ENCODE measurements at regions not wholly inside any gene's neighbourhood (a gene's known extent, or its start where the extent isn't known, plus 50 kb on each side); places are given as distances from the start of the nearest gene placed in this dataset.

DNA sequence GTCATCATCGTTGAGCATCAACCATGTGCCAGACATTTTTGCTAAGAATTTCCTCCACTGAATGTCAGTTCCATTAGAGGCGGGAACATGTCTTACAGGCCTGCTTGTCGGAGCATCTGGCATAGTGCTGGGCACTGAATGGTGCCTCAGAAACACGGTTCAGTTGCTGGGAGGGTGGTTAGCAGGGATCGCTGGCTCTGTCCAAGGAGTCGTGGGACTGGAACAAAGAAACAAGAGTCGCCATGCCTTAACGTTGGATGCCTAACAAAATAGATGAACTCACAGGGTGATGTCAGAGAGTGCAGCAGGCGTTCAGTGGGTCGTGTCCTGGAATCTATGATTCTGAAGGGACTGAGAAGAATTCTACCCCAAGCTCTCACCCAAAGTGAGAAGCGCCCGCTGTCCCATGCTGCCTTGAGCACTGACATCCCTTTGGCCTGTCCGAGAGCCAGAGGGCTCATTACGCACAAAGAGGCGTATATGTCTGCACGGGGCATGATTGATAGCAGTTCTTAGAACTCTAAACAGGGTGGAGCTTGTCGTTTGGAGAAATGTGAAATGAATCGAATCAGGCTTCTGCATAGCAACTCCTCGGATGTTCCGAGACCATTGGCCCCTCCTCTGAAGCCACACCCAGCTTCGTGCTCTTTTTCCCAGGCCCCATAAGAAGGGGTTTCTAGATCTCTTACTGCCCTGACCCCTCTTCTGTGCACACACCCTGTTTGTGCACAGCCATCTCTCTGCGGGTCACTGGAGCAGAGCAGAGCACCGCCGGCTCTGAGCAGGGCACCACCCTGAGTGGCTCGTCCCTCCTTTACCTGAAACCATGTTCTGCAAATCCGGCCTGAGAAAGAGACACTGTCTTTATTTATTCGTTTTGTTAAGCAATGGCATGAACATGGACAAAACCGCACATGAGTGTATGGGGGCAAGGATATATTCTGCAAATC lies 113.1 kb upstream of the B3GAT1 start (continued):
- TF ChIP-seq, protein P1, sequence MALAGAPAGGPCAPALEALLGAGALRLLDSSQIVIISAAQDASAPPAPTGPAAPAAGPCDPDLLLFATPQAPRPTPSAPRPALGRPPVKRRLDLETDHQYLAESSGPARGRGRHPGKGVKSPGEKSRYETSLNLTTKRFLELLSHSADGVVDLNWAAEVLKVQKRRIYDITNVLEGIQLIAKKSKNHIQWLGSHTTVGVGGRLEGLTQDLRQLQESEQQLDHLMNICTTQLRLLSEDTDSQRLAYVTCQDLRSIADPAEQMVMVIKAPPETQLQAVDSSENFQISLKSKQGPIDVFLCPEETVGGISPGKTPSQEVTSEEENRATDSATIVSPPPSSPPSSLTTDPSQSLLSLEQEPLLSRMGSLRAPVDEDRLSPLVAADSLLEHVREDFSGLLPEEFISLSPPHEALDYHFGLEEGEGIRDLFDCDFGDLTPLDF (CRISPR knock-in tag; IDR thresholded peaks at IDR 0.05): no peak
- TF ChIP-seq, protein P2, sequence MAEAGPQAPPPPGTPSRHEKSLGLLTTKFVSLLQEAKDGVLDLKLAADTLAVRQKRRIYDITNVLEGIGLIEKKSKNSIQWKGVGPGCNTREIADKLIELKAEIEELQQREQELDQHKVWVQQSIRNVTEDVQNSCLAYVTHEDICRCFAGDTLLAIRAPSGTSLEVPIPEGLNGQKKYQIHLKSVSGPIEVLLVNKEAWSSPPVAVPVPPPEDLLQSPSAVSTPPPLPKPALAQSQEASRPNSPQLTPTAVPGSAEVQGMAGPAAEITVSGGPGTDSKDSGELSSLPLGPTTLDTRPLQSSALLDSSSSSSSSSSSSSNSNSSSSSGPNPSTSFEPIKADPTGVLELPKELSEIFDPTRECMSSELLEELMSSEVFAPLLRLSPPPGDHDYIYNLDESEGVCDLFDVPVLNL (CRISPR knock-in tag; IDR thresholded peaks at IDR 0.05; ENCODE audit: borderline replicate concordance, low read depth): no peak
- TF ChIP-seq, protein P3, sequence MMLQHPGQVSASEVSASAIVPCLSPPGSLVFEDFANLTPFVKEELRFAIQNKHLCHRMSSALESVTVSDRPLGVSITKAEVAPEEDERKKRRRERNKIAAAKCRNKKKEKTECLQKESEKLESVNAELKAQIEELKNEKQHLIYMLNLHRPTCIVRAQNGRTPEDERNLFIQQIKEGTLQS (CRISPR knock-in tag; conservative IDR thresholded peaks at IDR 0.05): no peak
- TF ChIP-seq, protein P4, sequence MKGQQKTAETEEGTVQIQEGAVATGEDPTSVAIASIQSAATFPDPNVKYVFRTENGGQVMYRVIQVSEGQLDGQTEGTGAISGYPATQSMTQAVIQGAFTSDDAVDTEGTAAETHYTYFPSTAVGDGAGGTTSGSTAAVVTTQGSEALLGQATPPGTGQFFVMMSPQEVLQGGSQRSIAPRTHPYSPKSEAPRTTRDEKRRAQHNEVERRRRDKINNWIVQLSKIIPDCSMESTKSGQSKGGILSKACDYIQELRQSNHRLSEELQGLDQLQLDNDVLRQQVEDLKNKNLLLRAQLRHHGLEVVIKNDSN (CRISPR knock-in tag; IDR thresholded peaks at IDR 0.05): no peak

DNA sequence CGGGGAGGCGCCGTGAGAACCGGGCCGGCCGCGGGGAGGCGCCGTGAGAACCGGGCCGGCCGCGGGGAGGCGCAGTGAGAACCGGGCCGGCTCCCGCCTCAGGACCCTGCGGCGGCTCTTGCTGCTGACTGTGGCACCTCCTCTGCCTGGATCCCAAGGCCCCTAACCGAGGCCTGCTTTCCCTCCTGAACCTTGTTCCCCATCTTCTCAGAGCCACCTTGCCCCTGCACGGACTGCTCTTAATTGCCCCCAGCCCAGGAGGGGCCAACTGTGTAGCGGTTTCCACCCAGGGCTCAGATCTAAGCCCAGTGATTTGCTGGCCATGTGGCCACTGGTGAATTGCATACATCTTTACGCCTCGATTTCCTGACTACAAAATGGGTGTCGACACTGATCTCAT lies 112.2 kb upstream of the B3GAT1 start:
- Mint-ChIP-seq H3K27me3 (ENCODE audit: low read depth) (no peaks in the 10 kb centered on the region), H3K36me3 (no peaks in the 10 kb centered on the region), H3K4me1 (peaks cover 12% of the 10 kb centered on the region), H3K4me3 (no peak overlapping the region), H3K9me3 (no peaks in the 10 kb centered on the region), H3K27ac (no peak overlapping the region)
- POLR2A ChIA-PET: no interaction called here
- CTCF ChIA-PET: no interaction called here
- TF ChIP-seq, protein P5, sequence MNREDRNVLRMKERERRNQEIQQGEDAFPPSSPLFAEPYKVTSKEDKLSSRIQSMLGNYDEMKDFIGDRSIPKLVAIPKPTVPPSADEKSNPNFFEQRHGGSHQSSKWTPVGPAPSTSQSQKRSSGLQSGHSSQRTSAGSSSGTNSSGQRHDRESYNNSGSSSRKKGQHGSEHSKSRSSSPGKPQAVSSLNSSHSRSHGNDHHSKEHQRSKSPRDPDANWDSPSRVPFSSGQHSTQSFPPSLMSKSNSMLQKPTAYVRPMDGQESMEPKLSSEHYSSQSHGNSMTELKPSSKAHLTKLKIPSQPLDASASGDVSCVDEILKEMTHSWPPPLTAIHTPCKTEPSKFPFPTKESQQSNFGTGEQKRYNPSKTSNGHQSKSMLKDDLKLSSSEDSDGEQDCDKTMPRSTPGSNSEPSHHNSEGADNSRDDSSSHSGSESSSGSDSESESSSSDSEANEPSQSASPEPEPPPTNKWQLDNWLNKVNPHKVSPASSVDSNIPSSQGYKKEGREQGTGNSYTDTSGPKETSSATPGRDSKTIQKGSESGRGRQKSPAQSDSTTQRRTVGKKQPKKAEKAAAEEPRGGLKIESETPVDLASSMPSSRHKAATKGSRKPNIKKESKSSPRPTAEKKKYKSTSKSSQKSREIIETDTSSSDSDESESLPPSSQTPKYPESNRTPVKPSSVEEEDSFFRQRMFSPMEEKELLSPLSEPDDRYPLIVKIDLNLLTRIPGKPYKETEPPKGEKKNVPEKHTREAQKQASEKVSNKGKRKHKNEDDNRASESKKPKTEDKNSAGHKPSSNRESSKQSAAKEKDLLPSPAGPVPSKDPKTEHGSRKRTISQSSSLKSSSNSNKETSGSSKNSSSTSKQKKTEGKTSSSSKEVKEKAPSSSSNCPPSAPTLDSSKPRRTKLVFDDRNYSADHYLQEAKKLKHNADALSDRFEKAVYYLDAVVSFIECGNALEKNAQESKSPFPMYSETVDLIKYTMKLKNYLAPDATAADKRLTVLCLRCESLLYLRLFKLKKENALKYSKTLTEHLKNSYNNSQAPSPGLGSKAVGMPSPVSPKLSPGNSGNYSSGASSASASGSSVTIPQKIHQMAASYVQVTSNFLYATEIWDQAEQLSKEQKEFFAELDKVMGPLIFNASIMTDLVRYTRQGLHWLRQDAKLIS (CRISPR knock-in tag; IDR thresholded peaks at IDR 0.05; ENCODE audit: borderline replicate concordance): no peak
- no peak for TF ChIP-seq ZNF232 (CRISPR knock-in tag; IDR thresholded peaks at IDR 0.05)
- TF ChIP-seq, protein P6, sequence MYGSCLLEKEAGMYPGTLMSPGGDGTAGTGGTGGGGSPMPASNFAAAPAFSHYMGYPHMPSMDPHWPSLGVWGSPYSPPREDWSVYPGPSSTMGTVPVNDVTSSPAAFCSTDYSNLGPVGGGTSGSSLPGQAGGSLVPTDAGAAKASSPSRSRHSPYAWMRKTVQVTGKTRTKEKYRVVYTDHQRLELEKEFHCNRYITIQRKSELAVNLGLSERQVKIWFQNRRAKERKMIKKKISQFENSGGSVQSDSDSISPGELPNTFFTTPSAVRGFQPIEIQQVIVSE (CRISPR knock-in tag; IDR thresholded peaks at IDR 0.05; ENCODE audit: borderline replicate concordance): no peak
- no peak for TF ChIP-seq NR3C1 (CRISPR knock-in tag; conservative IDR thresholded peaks at IDR 0.05; ENCODE audit: low read depth)
- TF ChIP-seq IRF2 (CRISPR knock-in tag; IDR thresholded peaks at IDR 0.05; ENCODE audit: borderline replicate concordance, low read depth): no peak
- no peak for TF ChIP-seq ZBTB21 (CRISPR knock-in tag; IDR thresholded peaks at IDR 0.05; ENCODE audit: borderline replicate concordance)
- TF ChIP-seq, protein P7, sequence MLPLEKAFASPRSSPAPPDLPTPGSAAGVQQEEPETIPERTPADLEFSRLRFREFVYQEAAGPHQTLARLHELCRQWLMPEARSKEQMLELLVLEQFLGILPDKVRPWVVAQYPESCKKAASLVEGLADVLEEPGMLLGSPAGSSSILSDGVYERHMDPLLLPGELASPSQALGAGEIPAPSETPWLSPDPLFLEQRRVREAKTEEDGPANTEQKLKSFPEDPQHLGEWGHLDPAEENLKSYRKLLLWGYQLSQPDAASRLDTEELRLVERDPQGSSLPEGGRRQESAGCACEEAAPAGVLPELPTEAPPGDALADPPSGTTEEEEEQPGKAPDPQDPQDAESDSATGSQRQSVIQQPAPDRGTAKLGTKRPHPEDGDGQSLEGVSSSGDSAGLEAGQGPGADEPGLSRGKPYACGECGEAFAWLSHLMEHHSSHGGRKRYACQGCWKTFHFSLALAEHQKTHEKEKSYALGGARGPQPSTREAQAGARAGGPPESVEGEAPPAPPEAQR (CRISPR knock-in tag; IDR thresholded peaks at IDR 0.05): no peak
- TF ChIP-seq, protein P8, sequence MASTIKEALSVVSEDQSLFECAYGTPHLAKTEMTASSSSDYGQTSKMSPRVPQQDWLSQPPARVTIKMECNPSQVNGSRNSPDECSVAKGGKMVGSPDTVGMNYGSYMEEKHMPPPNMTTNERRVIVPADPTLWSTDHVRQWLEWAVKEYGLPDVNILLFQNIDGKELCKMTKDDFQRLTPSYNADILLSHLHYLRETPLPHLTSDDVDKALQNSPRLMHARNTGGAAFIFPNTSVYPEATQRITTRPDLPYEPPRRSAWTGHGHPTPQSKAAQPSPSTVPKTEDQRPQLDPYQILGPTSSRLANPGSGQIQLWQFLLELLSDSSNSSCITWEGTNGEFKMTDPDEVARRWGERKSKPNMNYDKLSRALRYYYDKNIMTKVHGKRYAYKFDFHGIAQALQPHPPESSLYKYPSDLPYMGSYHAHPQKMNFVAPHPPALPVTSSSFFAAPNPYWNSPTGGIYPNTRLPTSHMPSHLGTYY (CRISPR knock-in tag; IDR thresholded peaks at IDR 0.05): no peak
- no peak for TF ChIP-seq TEAD4 (CRISPR knock-in tag; IDR thresholded peaks at IDR 0.05)
- TF ChIP-seq, protein P9, sequence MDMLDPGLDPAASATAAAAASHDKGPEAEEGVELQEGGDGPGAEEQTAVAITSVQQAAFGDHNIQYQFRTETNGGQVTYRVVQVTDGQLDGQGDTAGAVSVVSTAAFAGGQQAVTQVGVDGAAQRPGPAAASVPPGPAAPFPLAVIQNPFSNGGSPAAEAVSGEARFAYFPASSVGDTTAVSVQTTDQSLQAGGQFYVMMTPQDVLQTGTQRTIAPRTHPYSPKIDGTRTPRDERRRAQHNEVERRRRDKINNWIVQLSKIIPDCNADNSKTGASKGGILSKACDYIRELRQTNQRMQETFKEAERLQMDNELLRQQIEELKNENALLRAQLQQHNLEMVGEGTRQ (CRISPR knock-in tag; IDR thresholded peaks at IDR 0.05): no peak
- TF ChIP-seq GRHL2 (CRISPR knock-in tag; IDR thresholded peaks at IDR 0.05; ENCODE audit: insufficient replicate concordance, severe bottlenecking): no peak
- TF ChIP-seq, protein P10, sequence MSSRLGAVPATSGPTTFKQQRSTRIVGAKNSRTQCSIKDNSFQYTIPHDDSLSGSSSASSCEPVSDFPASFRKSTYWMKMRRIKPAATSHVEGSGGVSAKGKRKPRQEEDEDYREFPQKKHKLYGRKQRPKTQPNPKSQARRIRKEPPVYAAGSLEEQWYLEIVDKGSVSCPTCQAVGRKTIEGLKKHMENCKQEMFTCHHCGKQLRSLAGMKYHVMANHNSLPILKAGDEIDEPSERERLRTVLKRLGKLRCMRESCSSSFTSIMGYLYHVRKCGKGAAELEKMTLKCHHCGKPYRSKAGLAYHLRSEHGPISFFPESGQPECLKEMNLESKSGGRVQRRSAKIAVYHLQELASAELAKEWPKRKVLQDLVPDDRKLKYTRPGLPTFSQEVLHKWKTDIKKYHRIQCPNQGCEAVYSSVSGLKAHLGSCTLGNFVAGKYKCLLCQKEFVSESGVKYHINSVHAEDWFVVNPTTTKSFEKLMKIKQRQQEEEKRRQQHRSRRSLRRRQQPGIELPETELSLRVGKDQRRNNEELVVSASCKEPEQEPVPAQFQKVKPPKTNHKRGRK (CRISPR knock-in tag; IDR thresholded peaks at IDR 0.05; ENCODE audit: borderline replicate concordance): no peak
- ATAC-seq: no peak
- peak; percentile 6 for DNase-seq (ENCODE audit: low spot score)

Data from WTC11 (cell line).